Neutrophil (primary cell): ENCODE measurements at regions not wholly inside any gene's neighbourhood (a gene's known extent, or its start where the extent isn't known, plus 50 kb on each side); places are given as distances from the start of the nearest gene placed in this dataset.

Experiments used
- H3K27ac ChIP-seq: fragments of 200-600 bp; sonication (generic); 2 replicates; pipeline ENCODE4 v1.5.1; 2016; ENCODE audit warnings: mild to moderate bottlenecking, moderate library complexity
- H3K27me3 ChIP-seq: fragments of 200-600 bp; sonication (generic); 2 replicates; pipeline ENCODE4 v1.6.0; 2016; ENCODE audit warnings: mild to moderate bottlenecking
- H3K36me3 ChIP-seq: fragments of 200-600 bp; sonication (generic); 2 replicates; pipeline ENCODE4 v1.5.1; 2017
- H3K4me1 ChIP-seq, 2 experiments: fragments of 200-600 bp in 1 of 2; sonication (generic) in 1 of 2; 1 replicate in 1 of 2; 2 replicates in 1 of 2; pipeline versions ENCODE4 v1.5.1 to v1.6.1; 2013 to 2016; ENCODE audit warnings: low read depth in 1 of 2, low read length in 1 of 2, mild to moderate bottlenecking in 1 of 2, moderate library complexity in 1 of 2; ENCODE audit not compliant: control insufficient read depth in 1 of 2, insufficient read depth in 1 of 2
- H3K4me3 ChIP-seq, 2 experiments: fragments of 200-600 bp in 1 of 2; sonication (generic) in 1 of 2; 1 replicate in 1 of 2; 2 replicates in 1 of 2; pipeline ENCODE4 v1.5.1; 2013 to 2016; ENCODE audit warnings: low read depth in 1 of 2, low read length in 1 of 2, mild to moderate bottlenecking in 1 of 2, moderate library complexity in 1 of 2
- H3K9me3 ChIP-seq: fragments of 200-600 bp; sonication (generic); 2 replicates; pipeline ENCODE4 v1.5.1; 2016
- CTCF ChIP-seq: fragments of 200-600 bp; sonication (generic); IDR thresholded peaks from 2 replicates; pipeline ENCODE4 v1.5.1; 2016; ENCODE audit warnings: antibody characterized with exemption

- no peak for TF ChIP-seq CTCF
- H3K4me3 ChIP-seq = no peak overlapping the region
- no peak overlapping the region for H3K27ac ChIP-seq
- no peaks in the 10 kb centered on the region for H3K4me1 ChIP-seq
- H3K27me3 ChIP-seq = no peaks in the 10 kb centered on the region
- H3K9me3 ChIP-seq = no peaks in the 10 kb centered on the region
- H3K36me3 ChIP-seq = no peaks in the 10 kb centered on the region
These were observed 1048.4 kb downstream of the MAT2B start for GRCh38 chr5:164553851-164554250.

DNA sequence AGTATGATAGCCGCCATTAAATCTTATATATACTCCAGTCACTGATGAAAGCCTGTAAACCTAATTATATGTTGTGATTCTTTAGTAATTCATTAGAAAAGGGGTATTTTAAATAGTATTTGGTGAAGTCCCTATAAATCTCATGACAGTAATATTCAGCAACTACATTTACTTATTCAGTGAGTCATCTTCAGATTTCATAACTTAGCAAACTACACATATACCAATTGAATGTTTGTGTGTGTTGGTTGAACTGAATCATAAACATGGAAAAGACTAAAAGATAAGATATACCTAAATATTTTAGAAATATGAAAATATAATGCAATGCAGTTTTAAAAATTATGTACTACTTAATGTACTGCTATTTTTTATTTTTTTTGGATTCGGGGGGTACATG, 1050.4 kb downstream of the MAT2B start:
- Histone ChIP-seq H3K27ac (no peak overlapping the region), H3K4me1 (no peaks in the 10 kb centered on the region), H3K9me3 (no peaks in the 10 kb centered on the region), H3K4me3 (no peak overlapping the region), H3K27me3 (no peaks in the 10 kb centered on the region), H3K36me3 (no peaks in the 10 kb centered on the region)
- no peak for TF ChIP-seq CTCF

DNA sequence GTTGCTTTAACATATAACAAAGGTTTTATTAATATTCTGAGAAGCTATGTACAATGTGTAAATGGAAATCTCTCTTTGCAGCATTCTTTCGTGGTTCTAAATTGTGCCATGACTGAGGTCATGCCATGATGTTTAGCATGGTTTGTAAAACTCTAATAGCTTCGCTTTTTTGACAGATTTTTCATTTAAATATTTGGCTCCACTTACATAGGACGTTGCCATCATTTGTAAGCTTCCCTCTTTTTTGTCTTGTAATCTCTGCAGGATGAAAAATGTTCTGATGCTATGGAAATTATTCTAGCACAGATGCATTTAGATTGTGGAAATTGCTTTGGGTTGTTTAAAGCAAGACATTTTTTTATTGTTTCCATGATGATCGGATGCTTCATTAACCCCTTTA, 1054.8 kb downstream of the MAT2B start:
- H3K9me3 ChIP-seq = no peaks in the 10 kb centered on the region
- H3K27me3 ChIP-seq = no peaks in the 10 kb centered on the region
- H3K27ac ChIP-seq = no peak overlapping the region
- no peaks in the 10 kb centered on the region for H3K4me1 ChIP-seq
- H3K4me3 ChIP-seq = no peak overlapping the region
- H3K36me3 ChIP-seq = no peaks in the 10 kb centered on the region
- TF ChIP-seq CTCF = no peak

DNA sequence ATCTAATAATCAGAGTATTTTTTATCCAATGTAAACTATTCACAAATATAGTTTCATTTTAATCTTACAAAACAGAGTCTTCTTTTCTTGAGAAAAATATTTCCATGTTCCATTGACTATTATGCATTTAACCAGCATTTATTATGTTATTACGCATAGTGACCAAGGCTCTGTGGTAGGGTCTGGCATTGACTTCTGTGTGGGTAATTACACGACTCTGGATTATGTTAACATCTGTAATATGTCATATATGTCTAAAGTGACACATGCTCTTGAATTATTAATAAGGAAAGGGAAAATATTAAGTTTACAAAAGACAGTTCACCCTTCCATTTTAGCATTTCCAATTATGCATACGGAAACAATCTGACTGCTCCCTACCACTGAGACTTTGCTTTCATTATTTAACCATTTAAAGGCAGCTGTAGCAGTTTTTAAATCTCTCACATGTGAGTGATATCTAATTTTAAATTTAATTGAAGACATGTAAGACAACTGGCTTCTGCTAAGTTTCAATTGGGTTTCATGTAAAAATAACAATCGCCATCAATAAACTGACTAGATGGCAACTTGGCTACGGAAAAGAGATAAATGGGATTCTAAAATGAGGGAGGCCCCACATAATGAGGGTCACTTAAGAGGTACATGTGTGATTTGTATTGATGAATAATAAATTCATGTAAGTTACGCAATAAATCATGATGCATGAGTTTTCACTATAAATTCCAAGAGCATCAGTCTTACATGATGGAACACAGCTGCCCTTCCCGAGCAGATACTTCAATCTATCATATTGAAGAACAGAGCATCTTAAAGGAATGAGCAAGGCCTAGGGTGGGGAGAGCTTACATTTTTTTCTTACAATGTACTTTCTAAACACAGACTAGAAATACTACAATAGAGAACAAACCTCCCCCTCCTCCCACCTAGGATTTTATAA, 1056.8 kb downstream of the MAT2B start:
- Histone ChIP-seq H3K4me1 (no peaks in the 10 kb centered on the region), H3K36me3 (no peaks in the 10 kb centered on the region), H3K4me3 (no peak overlapping the region), H3K9me3 (no peaks in the 10 kb centered on the region), H3K27me3 (no peaks in the 10 kb centered on the region), H3K27ac (no peak overlapping the region)
- TF ChIP-seq CTCF = no peak

- Histone ChIP-seq H3K27me3 (no peaks in the 10 kb centered on the region), H3K36me3 (no peaks in the 10 kb centered on the region), H3K4me3 (no peak overlapping the region), H3K27ac (no peak overlapping the region), H3K4me1 (no peaks in the 10 kb centered on the region), H3K9me3 (no peaks in the 10 kb centered on the region)
- TF ChIP-seq CTCF = no peak
These were observed 1058.0 kb downstream of the MAT2B start for GRCh38 chr5:164563370-164563769.
